HG02970 (cell line): ENCODE measurements at regions not wholly inside any gene's neighbourhood (a gene's known extent, or its start where the extent isn't known, plus 50 kb on each side); places are given as distances from the start of the nearest gene placed in this dataset.

Experiments used
- ATAC-seq: cut with Tn5 transposase; IDR thresholded peaks from one replicate; pipeline ENCODE4 v1.9.1; 2021; ENCODE audit warnings: mild to moderate bottlenecking, moderate library complexity, moderate number of reproducible peaks; ENCODE audit not compliant: unreplicated experiment, low FRiP score

GRCh38 chrX:22634751-22635150, 362.0 kb downstream of the CBLL2 start:
- ATAC-seq, result no peak

- ATAC-seq, result no peak
Observed at GRCh38 chrX:22648281-22648680, 351.5 kb upstream of the DDX53 start.

- no peak for ATAC-seq
Observed at GRCh38 chrX:22650691-22651090, 349.1 kb upstream of the DDX53 start.

- no peak for ATAC-seq
Observed at GRCh38 chrX:22652596-22652995, 347.2 kb upstream of the DDX53 start.

GRCh38 chrX:22660756-22661155, 339.0 kb upstream of the DDX53 start:
- no peak for ATAC-seq

- no peak for ATAC-seq
Observed at GRCh38 chrX:22662776-22663175, 337.0 kb upstream of the DDX53 start.

GRCh38 chrX:22664826-22665225, 334.9 kb upstream of the DDX53 start:
- ATAC-seq, result no peak

GRCh38 chrX:22665818-22666217, 333.9 kb upstream of the DDX53 start:
- no peak for ATAC-seq

- ATAC-seq, result no peak
Observed at GRCh38 chrX:22666441-22666840, 333.3 kb upstream of the DDX53 start.

- ATAC-seq, result no peak
Observed at GRCh38 chrX:22674932-22675331, 324.8 kb upstream of the DDX53 start.

- no peak for ATAC-seq
Observed at GRCh38 chrX:22686138-22686541, 313.6 kb upstream of the DDX53 start.

GRCh38 chrX:22689290-22689689, 310.5 kb upstream of the DDX53 start:
- ATAC-seq, result no peak

- ATAC-seq, result no peak
Observed at GRCh38 chrX:22690116-22690515, 309.6 kb upstream of the DDX53 start.

- ATAC-seq, result no peak
Observed at GRCh38 chrX:22691966-22692565, 307.7 kb upstream of the DDX53 start.

GRCh38 chrX:22698151-22698550, 301.6 kb upstream of the DDX53 start:
- no peak for ATAC-seq

GRCh38 chrX:22699581-22700091, 300.1 kb upstream of the DDX53 start:
- no peak for ATAC-seq

GRCh38 chrX:22712942-22713341, 286.8 kb upstream of the DDX53 start:
- no peak for ATAC-seq

- ATAC-seq, result no peak
Observed at GRCh38 chrX:22730542-22730941, 269.2 kb upstream of the DDX53 start.

- ATAC-seq, result no peak
Observed at GRCh38 chrX:22737541-22737940, 262.2 kb upstream of the DDX53 start.

GRCh38 chrX:22739276-22739675, 260.5 kb upstream of the DDX53 start:
- no peak for ATAC-seq

- no peak for ATAC-seq
Observed at GRCh38 chrX:22740836-22741235, 258.9 kb upstream of the DDX53 start.

GRCh38 chrX:22742174-22742573, 257.6 kb upstream of the DDX53 start:
- ATAC-seq, result no peak

GRCh38 chrX:22746081-22746480, 253.7 kb upstream of the DDX53 start:
- ATAC-seq, result no peak
